Osteocyte (in vitro differentiated cells): ENCODE measurements at regions not wholly inside any gene's neighbourhood (a gene's known extent, or its start where the extent isn't known, plus 50 kb on each side); places are given as distances from the start of the nearest gene placed in this dataset.
"Not testable (repeated sequence)": the region's sequence is repeated elsewhere in the genome, so short reads cannot be mapped to it uniquely, and the experiment has no call there.

Source experiments
- DNase-seq: peaks from one replicate; pipeline ENCODE4 v3.0.0; 2021; ENCODE audit warnings: mixed read lengths; ENCODE audit not compliant: unreplicated experiment; ENCODE audit errors: extremely low spot score
- H3K27ac Mint-ChIP-seq: one replicate; pipeline ENCODE4 v1.8.0; 2021; ENCODE audit warnings: mild to moderate bottlenecking, mixed read lengths; ENCODE audit not compliant: unreplicated experiment
- H3K27me3 Mint-ChIP-seq: one replicate; pipeline ENCODE4 v1.8.0; 2021; ENCODE audit warnings: mixed read lengths; ENCODE audit not compliant: unreplicated experiment
- H3K36me3 Mint-ChIP-seq: one replicate; pipeline ENCODE4 v1.8.0; 2021; ENCODE audit warnings: mixed read lengths; ENCODE audit not compliant: unreplicated experiment
- H3K4me1 Mint-ChIP-seq: one replicate; pipeline ENCODE4 v1.8.0; 2021; ENCODE audit warnings: mixed read lengths; ENCODE audit not compliant: unreplicated experiment
- H3K4me3 Mint-ChIP-seq: one replicate; pipeline ENCODE4 v1.8.0; 2021; ENCODE audit warnings: mild to moderate bottlenecking, moderate library complexity, mixed read lengths; ENCODE audit not compliant: unreplicated experiment
- H3K9me3 Mint-ChIP-seq: one replicate; pipeline ENCODE4 v1.8.0; 2021; ENCODE audit warnings: mixed read lengths; ENCODE audit not compliant: unreplicated experiment
- CTCF ChIP-seq: fragments of 200-600 bp; sonication (generic); IDR thresholded peaks from 2 replicates; pipeline ENCODE4 v1.5.0; 2021; ENCODE audit warnings: antibody characterized with exemption, mild to moderate bottlenecking, moderate library complexity

DNA sequence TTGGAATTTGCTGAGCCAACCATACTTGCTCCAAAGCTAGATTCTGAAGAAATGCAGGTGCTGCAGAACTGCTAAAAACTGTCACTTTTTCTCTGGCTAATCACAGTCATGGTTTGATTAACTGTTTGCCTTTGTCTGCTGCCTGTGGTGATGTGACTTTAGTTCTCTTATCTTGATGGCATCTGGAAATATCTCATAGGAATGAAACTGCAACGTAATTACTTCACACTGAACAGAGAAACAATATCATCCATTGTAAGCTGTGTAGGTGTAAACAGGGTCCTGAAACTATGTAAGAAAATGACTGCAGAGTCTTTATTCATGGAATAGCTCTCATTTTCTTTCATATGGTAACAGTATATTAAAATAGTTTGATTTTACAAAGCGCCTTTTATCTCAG, 721.9 kb upstream of the HS3ST5 start:
- no peak for DNase-seq
- no peaks in the 10 kb centered on the region for H3K27me3 Mint-ChIP-seq
- H3K27ac Mint-ChIP-seq = no peak overlapping the region
- no peaks in the 10 kb centered on the region for H3K4me1 Mint-ChIP-seq
- H3K9me3 Mint-ChIP-seq = no peaks in the 10 kb centered on the region
- TF ChIP-seq CTCF = no peak
- H3K36me3 Mint-ChIP-seq = no peaks in the 10 kb centered on the region
- H3K4me3 Mint-ChIP-seq = no peak overlapping the region

DNA sequence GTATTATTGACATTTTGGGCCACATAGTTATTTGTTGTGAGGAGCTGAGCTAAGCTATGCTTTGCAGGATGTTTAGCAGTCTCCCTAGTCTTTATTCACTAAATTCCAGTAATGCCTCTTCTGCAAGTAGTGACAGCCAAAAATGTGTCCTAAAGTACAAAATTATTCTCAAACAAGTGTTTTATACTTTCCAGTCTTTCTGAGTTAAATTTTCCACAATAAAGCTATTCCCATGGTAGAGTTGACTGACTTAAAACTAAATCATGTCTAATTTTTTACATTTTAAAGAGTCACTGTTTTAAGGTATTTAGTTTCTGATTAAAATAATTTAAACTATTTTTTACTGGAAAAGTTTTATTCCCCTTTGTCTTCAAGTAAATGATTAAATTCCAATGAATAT, 717.8 kb upstream of the HS3ST5 start:
- H3K27ac Mint-ChIP-seq = no peak overlapping the region
- H3K36me3 Mint-ChIP-seq = no peaks in the 10 kb centered on the region
- no peaks in the 10 kb centered on the region for H3K4me1 Mint-ChIP-seq
- H3K9me3 Mint-ChIP-seq = peaks cover 3% of the 10 kb centered on the region
- no peak for DNase-seq
- no peak overlapping the region for H3K4me3 Mint-ChIP-seq
- TF ChIP-seq CTCF = no peak
- H3K27me3 Mint-ChIP-seq = no peaks in the 10 kb centered on the region

GRCh38 chr6:115058414-115059211, 715.8 kb upstream of the HS3ST5 start:
- Mint-ChIP-seq H3K4me1 (no peaks in the 10 kb centered on the region), H3K36me3 (no peaks in the 10 kb centered on the region), H3K27me3 (peaks cover 2% of the 10 kb centered on the region), H3K9me3 (peaks cover 3% of the 10 kb centered on the region), H3K4me3 (no peak overlapping the region), H3K27ac (no peak overlapping the region)
- no peak for TF ChIP-seq CTCF
- no peak for DNase-seq

DNA sequence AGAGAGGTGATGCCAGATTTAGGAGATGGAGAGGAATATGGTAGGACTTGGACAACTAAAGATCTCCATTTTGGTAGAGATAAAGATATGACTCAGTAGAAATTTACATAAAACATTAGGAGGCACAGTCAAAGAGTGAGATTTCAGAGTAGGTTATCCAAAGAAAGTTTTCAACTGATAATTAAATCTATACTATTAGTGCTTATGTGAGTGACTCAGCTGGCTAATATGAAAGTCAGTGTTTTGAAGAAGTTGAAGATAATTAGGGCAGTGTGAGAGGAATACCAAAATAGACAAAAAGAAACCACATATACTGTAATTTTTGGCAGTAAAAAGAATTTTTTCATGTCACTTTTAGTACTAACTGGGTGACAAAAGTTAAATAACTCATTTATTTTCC, 712.8 kb upstream of the HS3ST5 start:
- Mint-ChIP-seq H3K4me3 (no peak overlapping the region), H3K4me1 (no peaks in the 10 kb centered on the region)

GRCh38 chr6:115054242-115054641, 711.4 kb upstream of the HS3ST5 start:
- H3K4me1 Mint-ChIP-seq, H3K27ac Mint-ChIP-seq, H3K36me3 Mint-ChIP-seq, DNase-seq, H3K9me3 Mint-ChIP-seq, H3K27me3 Mint-ChIP-seq, H3K4me3 Mint-ChIP-seq: not testable (repeated sequence)

More for the DNA sequence above, 712.8 kb upstream of the HS3ST5 start:
- Mint-ChIP-seq H3K36me3 (no peaks in the 10 kb centered on the region), H3K9me3 (peaks cover 3% of the 10 kb centered on the region), H3K27ac (no peak overlapping the region), H3K27me3 (peaks cover 2% of the 10 kb centered on the region)
- TF ChIP-seq CTCF = no peak
- DNase-seq = no peak
